Lower leg skin (tissue), 3 donors: ENCODE measurements at regions not wholly inside any gene's neighbourhood (a gene's known extent, or its start where the extent isn't known, plus 50 kb on each side); places are given as distances from the start of the nearest gene placed in this dataset.

ENCODE experiments used
- CTCF ChIP-seq, 3 donors: fragments of 450-650 bp; IDR thresholded peaks; one replicate each; pipeline ENCODE4 v1.5.1; 2016; ENCODE audit warnings: antibody characterized with exemption in 3 of 3, mild to moderate bottlenecking in 3 of 3, moderate library complexity in 2 of 3
- POLR2A ChIP-seq, 2 donors: fragments of 450-650 bp; IDR thresholded peaks; one replicate each; pipeline ENCODE4 v1.6.1; 2016 to 2017; ENCODE audit warnings: antibody characterized with exemption in 2 of 2, mild to moderate bottlenecking in 1 of 2, moderate library complexity in 1 of 2

- TF ChIP-seq CTCF (IDR thresholded peaks at IDR 0.05) (no peak), POLR2A (IDR thresholded peaks at IDR 0.05) (no peak)
Measured at GRCh38 chr11:8748317-8748716, 65.7 kb downstream of the RPL27A start.
